ENCODE measurements at regions not wholly inside any gene's neighbourhood (a gene's known extent, or its start where the extent isn't known, plus 50 kb on each side); places are given as distances from the start of the nearest gene placed in this dataset.

DNA sequence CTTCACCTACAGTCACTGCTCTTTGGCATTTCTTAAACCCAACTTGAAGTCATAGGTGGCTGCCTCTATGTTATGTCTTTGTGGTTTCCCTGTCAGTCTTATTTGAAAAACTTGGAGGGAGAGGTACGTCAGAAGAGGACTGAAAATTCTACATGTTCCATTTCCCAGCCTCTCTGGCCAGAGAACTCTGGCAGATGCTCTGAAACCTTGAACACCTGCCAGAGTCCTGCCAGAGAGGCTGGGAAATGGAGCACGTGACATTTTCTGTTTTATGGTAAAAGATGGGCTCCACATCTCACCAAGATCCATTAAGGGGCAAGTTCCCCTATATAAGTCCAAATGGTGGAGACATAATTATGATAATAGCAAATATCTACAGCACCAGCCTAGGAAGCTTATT, 99.5 kb downstream of the MAFB start:
- no peak for DNase-seq (ENCODE audit: low read depth in 2 of 2)

DNA sequence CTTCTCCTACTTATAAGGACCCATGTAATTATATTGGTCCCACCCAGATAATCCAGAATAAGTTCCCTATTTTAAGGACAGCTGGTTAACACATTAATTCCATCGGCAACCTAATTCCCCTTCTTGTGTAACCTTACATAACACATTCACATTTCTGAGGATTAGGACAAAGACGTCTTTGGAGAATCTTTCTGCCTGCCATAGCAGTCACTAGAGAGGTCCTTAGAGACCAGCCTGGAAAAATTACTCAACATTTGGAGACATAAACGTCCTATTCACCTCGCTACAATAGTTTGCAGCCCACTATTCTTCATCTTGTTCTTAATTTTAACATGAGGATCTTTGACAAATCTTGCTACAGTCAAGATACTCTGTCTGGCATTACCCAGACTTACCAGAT, 100.1 kb downstream of the MAFB start:
- DNase-seq (ENCODE audit: low read depth in 2 of 2): no peak

DNA sequence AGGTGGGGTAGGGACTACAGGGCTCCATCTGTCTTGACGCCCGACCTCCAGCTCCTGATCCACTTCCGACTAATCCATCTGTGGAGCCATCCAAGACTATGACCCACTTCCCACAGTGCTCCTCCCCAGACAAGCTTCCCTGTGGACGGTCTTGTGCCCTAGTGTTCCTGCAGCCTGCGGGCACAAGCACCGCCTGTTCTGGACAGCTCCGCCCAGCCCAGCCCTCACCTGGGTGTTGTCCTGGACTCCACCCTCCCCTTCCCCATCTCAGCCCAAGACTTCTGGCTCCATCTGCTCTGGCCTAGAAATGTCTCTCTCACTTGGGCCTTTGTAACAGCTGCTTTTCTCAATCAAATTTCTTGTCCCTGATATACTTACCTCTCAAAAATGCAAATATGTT, 102.0 kb downstream of the MAFB start:
- DNase-seq (ENCODE audit: low read depth in 2 of 2): no peak

DNA sequence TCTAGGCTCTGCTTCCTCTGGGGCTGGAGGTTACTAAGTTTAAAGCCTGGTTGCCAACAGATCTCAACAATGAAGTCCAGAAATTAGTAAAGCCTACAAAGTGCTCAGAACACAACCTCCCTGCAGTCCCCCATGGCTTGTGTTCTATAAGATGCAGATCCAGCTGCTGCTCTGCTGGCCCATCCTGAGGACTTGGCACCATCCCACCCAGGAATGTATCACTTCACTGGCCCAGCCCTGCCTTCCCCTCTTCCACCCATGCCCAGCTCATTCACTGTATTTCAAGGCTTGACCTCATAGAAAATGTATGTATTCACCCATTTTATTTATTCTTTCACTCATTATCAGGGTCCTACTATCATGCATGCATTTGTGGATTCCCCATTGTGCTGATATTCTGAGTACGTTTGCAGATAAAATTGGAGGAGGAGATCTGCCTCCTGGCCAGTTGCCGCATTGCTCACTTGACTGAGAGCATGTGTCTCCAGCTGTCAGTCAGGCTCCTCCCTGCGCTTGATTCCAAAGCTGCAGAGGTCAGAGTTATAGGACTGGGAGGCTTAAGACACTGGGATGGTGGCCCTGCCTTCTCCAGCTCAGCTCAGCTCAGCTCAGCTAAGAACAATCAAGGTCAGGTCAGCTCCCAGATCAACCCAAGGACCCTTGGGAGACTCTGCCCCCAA, 104.8 kb downstream of the MAFB start:
- DNase-seq (ENCODE audit: low read depth in 2 of 2): no peak

DNA sequence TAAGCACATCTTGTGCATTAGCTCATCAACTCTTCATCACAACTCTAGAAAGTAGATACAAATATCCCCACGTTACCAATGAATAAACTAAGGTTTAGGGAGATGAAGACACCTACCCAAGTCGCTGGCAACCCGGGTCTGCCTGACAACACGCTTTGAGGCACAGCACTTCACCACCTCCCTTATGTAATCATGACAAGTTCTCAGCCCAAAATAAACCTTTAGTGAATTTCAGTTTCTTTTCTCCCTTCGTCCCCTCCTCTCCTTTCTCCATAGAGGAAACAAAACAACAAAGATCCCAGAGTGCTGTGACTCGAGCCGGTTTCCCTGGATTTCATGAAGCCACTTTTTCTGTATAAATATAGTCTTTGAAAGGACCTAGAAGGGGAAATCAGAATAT, 105.4 kb downstream of the MAFB start:
- DNase-seq (ENCODE audit: low read depth in 2 of 2): no peak

DNA sequence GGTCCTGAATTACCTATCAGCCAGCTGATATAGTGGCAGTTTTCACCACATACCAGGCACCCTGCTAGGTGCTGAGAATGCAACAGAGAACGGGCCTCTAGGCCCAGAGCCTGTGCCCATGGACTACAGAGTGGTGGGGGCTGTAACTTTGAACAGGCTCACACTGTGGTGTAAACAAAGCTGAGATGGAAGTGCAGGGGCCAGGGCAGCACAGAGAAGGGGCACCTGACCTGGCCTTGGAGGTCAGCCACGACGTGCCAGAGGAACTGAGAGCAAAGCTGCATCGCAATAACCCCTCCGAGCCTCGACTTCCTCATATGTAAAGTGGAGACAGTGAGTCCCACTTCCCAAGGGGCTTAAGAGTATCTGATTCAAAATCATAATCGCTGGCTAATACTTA, 105.8 kb downstream of the MAFB start:
- no peak for DNase-seq (ENCODE audit: low read depth in 2 of 2)

DNA sequence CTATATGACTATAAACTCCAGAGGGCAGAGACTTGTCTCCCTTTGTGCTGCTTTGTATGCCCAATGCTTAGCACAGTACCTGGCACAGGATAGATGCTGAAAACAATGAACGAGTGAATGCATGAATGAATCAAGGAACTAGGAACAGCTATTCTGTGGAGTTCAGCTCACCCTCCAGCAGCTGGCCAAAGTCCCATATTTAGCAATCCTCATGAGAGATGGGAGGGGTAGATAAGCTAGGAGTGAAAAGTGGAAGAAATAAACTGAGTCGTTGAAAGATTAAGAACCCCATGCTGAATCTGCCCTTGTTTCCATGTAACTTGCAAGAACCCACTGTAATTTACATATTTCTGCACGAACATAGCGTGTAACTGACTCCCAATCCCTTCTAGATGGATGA, 106.5 kb downstream of the MAFB start:
- no peak for DNase-seq (ENCODE audit: low read depth in 2 of 2)

DNA sequence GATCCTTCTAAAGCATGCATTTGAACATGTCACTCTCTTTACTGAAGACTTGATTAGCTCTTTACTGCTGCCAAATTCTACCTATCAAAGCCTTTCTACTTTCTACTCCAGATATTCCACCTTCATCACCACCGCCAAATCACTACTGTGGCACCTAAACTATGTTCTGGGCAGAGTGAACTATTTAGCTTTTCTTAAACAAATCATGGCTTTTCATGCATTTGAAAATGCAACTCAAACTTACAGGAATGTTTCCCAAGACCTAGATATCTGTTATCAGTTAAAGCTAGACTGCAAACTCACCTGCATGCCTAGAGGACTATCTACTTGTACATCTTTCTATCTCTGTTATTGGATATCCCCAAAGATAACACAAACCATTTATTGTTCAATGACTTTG, 109.3 kb downstream of the MAFB start:
- no peak for DNase-seq (ENCODE audit: low read depth in 2 of 2)

DNA sequence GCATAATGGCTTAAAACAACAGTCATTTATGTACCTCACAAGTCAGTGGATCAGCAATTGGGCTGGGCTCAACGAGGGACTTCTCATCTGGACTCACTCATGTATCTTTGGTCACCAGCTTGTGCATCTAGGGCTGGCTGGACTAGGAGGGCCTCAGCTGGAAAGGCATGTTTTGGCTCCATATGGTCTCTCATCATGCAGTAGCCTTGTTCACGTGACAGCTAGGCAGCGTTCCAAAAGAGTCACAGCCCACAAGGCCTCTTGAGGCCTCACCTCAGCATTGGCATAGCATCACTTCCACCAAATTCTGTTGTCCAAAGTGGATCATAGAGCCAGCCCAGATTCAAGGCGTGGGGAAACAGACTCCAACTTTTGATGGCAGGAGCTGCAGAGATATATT, 110.1 kb downstream of the MAFB start:
- no peak for DNase-seq (ENCODE audit: low read depth in 2 of 2)

DNA sequence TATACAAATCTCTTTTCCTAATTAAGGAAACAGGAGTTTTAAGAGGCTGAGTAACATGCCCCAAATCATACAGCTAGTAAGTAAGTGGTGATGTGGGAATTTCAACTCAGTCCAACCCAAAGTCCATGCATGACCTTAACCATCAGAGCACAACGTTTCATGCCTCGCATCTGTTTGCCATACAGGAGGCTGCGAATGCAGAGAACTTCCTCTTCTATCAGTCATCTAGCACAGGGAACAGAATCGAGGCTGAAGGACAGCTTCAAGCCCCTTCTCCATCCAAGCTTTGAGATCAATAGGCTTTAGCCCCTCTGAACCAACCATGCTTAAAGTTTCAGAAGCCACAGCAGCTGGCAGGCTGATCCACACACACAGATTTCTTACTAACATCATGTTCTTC, 113.2 kb downstream of the MAFB start:
- no peak for DNase-seq (ENCODE audit: low read depth in 2 of 2)

DNA sequence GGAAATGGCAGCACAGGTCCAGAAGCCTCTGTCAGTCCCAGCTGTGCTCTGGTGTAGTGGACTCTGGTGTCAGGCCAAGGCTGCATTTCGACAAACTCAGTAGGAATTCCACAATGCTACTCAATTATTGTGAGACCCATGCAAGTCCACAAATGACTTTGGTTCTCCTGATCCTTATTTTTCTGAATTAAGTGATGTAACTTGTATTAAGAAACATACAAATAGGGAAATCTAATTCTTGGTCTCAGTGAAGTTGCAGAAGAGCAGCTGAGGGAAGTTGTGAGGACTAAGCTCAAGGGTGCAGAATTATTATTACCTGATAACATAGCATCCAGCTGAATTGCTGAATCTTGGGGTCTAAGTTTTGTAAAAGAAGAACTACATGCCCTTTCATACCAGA, 116.8 kb downstream of the MAFB start:
- no peak for DNase-seq (ENCODE audit: low read depth in 2 of 2)

DNA sequence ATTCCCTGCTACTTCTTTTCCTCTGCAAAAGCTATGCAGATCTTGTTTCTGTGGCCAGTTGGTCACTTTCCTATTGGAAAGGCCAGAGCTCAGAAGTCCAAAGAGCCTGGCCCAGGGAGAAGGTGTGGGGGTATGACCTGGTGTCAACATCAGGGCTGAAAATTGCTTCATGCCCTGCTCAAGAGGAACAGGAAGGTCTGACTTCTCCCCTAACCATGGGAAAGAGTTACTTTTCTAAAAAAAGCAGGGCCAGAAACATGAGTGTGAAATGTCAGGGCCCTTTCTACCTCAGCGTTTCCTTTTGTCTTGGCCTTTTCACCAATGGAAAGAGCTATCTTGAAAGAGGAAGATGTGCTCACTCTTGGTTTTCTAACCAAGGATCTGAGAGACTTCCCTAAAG, 117.4 kb downstream of the MAFB start:
- DNase-seq (ENCODE audit: low read depth in 2 of 2): no peak

DNA sequence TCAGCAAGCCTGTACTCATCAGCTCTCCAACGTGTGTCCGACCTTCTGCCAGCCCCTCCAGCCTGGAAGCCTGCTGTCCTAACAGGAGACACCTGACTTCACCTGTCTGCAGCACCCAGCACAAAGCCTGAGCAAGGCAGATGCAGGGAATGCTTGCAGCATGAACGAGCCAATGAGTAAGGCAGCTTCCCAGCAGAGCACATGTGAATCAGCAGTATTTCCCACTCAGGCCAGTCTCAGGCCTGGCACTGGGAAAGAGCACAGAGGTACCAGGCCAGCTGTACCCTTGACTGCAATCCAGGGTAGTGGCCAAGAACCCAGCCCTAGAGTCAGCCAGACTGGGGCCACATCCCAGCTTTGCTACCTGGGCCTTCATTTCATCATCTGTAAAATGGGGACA, 120.8 kb downstream of the MAFB start:
- no peak for DNase-seq (ENCODE audit: low read depth in 2 of 2)

DNA sequence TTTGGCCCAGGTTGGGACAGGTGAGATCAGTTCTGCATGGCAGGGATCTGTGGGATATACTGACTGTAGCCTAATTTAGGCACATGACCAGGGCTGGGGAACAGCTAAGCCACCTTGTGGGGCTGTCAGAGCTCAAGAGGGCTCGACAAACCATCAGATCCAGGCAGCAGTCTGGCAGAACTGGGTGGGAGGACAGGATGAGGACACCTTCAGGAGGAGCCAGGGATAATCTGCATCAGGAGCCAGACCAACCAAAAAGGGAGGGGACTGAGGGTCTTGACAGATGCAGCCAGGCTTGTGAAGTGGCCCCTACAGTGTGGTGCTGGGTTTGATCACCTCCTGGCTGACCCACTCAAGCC, 123.4 kb downstream of the MAFB start:
- DNase-seq (ENCODE audit: low read depth in 2 of 2): no peak

DNA sequence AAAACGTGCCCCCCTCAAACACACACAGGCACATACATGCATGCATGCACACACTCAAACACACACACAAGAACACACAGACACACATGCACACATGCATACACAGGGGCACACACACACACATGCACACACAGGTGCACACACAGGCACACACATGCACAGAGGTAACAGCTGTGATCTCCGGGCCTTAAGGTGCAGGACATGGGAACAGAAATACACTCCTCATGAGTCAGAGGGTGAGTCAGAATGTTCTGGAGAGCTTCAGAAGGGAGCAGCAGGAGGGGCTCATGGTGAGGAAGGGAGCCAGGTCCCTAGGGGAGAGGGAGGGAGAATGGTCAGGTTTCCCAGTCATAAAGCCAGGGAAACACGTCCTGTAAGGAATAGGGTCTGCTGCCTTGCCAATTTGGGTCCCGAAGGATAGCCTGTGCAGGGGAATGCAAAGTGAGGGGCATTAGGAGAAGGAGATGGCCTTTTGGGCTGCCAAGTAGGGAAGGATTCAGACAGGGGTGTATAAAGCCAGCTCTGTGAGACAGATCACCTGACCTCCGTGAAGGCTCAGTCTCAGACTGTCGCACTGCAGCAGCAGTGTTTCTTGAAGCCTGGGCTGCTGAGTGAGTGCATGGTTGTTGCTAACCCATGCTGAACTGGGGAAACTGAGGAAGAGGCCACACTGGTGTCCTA, 123.9 kb downstream of the MAFB start:
- DNase-seq (ENCODE audit: low read depth in 2 of 2): peak; percentile 52 to 56

DNA sequence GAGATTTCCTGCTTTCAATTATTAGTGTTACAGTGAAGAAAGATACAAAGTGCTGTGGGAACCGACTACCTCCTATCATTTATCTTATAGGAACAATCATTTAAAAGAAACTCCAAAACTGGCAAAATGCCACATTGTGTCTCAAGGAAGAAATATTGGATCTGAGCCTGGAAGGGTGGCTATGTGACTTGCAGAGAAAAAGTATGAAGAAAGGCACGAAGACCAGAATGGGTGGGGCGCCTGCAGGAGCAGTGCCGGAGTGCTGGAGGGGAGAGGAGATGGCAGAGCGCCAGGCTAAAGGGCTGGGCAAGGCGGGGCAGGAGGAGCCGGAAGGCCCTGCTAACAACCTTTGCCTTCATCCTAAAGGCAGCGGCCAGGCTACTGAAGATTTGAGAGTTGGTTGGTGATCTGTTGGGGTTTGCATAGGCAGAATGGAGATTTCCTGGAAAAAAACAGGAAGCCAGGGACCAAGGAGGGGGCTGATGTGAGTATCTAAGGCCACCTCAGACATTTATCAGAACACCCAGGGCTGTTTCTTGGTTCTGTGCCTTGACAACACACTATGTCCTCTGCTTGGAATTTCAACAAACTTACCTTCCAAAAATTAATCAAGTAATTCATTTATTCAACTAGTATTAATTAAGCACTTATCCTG, 125.6 kb downstream of the MAFB start:
- no peak for DNase-seq (ENCODE audit: low read depth in 2 of 2)

DNA sequence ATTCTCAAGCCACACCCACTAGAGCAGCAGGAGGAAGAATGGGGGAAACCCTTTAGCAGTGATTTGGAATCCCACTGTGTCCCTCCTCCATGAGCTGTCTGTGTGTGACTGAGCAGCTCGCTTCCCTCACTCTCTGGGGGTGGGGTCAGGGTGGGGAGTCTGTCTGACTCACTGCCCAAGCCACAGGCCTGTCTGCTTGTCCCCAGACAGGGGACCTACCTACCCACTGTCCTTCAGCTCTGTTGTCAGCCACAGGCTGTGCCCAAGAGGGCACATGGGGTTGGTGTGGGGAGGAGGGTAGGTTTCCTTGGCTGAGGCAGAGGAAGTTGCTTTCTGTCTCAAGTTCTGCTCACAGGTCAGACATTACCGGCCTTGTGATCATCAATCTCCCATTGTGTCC, 127.0 kb downstream of the MAFB start:
- DNase-seq (ENCODE audit: low read depth in 2 of 2): no peak

DNA sequence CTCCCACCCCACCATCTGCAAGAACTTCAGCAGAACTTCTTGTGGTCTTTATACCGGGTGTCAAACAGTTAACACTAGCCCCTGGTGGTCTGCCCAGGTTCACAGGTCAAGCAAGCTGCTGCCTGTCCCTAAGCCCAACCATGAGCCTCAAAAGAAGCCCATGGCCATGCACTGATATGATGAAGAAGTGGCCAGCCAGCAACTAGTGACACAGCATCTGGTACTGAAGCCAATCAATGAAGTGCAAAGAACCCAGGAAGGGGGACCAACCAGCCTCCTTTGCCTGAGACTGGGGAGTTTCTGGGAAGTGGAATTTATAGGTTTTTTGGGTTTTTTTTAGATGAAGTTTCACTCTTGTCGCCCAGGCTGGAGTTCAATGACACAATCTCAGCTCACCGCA, 127.8 kb downstream of the MAFB start:
- no peak for DNase-seq (ENCODE audit: low read depth in 2 of 2)

DNA sequence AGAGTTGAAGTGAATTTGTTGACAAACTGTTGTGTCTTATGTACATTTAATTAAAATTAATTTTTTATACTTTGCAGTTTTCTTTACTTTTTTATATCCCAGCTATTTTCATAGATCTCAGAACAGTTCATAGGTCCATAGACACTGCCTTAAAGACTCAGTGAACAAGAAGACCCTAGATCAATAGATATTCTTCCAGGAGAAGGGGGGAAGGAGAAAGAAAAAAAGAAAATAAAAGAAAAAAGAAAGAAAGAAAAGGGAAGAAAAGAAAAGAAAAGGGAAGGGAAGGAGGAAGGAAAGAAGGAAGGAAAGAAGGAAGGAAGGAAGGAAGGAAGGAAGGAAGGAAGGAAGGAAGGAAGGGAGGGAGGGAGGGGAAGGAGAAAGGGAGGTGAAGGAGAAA, 130.8 kb downstream of the MAFB start:
- no peak for DNase-seq (ENCODE audit: low read depth in 2 of 2)

DNA sequence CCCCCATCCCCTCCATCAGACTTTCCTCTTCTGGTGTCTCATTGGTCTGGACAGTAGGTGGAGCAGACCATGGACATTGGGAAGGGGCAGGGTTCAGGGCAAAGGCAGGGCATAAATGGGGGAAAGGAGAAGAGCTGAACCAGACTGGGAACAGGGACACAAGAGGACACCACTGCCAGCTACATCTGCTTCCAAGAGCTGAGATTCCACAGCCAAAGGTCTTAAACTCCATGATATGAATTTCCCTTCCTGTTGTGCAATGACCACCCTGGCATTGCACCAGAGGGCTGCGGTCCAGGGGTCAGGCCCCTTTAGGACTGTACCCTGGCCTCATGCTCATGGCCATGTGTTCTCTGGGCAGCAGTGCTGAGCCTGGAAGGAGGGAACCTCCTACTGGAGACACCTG, 137.9 kb downstream of the MAFB start:
- no peak for DNase-seq (ENCODE audit: low read depth in 2 of 2)

DNA sequence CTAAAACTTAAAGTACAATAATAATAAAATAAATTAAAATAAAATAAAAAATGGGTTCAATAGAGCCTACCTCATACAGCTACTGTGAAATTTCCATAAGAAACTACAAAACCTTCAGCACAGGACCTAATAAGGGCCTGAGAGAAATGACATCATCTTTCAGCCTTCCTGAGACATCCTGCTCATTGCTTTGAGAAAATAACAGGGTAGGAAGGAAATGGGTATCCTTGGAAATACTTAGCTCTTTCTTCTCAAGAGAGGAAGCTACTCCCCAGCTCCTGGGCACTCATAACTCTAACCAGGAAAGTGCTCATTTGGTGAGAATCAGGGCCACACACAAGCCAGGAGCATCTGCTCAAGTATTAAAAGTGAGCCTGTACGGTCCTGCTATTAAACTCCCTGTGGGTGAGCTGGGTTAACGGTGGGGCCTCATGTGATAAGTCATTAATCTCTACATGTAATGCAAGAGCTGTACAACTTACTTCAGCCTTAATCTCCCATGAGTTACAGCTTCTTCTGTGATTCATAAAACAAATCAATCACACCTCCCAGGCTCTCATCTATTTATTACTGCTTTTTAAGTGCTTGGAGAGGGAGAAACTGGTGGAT, 141.4 kb downstream of the MAFB start:
- no peak for DNase-seq (ENCODE audit: low read depth in 2 of 2)

DNA sequence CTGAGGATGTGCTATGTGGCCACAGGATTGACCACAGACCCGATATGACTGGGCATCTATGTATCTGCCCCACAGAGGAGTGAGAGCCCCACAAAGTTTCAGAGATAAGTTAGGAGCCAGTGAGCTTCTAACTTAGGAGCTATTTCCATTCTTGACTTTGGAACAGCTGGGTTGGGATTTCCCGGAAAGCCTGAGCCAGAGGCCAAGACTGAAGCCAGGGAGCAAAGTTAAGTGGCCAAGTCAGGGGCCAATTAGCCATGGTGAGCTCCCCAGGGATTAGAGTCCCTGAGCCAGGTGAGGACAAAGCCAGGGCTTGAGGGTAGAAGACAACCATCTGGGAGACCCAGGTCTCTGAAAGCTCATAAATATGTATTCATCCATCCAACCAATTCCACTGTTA, 143.6 kb downstream of the MAFB start:
- DNase-seq (ENCODE audit: low read depth in 2 of 2): no peak

DNA sequence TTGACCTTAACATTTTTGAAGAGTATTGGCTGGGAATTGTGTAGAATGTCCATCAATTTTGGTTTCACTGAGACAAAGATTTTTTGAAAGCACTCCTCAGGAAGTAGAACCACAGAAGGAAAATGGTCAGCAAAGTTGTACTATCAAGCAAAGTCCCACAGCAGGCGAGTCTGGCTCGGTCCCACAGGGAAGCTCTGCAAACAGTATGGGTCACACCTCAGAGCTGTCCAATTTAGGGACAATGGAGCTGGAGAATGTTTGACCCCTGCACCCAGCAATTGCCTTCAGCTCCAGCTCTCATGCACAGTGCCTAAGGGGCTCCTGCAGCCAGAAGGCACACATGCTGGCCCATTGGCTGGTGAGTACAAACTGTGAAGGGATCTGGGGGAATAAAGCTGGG, 147.0 kb downstream of the MAFB start:
- no peak for DNase-seq (ENCODE audit: low read depth in 2 of 2)

All from fibroblast of skin of left quadriceps (primary cell).